HL-60 (cell line): ENCODE measurements at regions not wholly inside any gene's neighbourhood (a gene's known extent, or its start where the extent isn't known, plus 50 kb on each side); places are given as distances from the start of the nearest gene placed in this dataset.

Source experiments
- DNase-seq, 2 experiments: peaks; one replicate each; pipeline ENCODE4 v3.0.0-alpha.2; 2010 to 2020; ENCODE audit warnings: low read depth in 1 of 2, low spot score in 1 of 2
- H3K27ac ChIP-seq: fragments of 250-450 bp; sonication (Bioruptor Pico); replicated peaks from 2 replicates; pipeline ENCODE4 v1.5.1; 2020; ENCODE audit warnings: mild to moderate bottlenecking, moderate library complexity
- H3K27me3 ChIP-seq: fragments of 250-450 bp; sonication (Bioruptor Pico); 2 replicates; pipeline ENCODE4 v1.5.1; 2021; ENCODE audit warnings: mild to moderate bottlenecking, moderate library complexity; ENCODE audit not compliant: insufficient read depth, poor library complexity, severe bottlenecking
- H3K4me3 ChIP-seq: replicated peaks from 2 replicates; pipeline ENCODE4 v1.5.1; 2011; ENCODE audit warnings: mild to moderate bottlenecking, control low read depth, low read length; ENCODE audit not compliant: insufficient read depth
- CTCF ChIP-seq: IDR thresholded peaks from one replicate; pipeline ENCODE4 v1.5.1; 2011; ENCODE audit warnings: low read length, control low read depth, inconsistent platforms; ENCODE audit not compliant: insufficient read depth
- GABPA ChIP-seq: IDR thresholded peaks from 2 replicates; pipeline ENCODE4 v1.6.1; 2012; ENCODE audit warnings: low read depth
- POLR2AphosphoS5 ChIP-seq: IDR thresholded peaks from 2 replicates; pipeline ENCODE4 v1.6.1; 2012; ENCODE audit warnings: low read depth
- REST ChIP-seq: IDR thresholded peaks from 2 replicates; pipeline ENCODE4 v1.6.1; 2012; ENCODE audit warnings: low read depth; ENCODE audit not compliant: insufficient replicate concordance
- SPI1 ChIP-seq: IDR thresholded peaks from 2 replicates; pipeline ENCODE4 v1.6.1; 2012; ENCODE audit warnings: low read depth, mild to moderate bottlenecking, borderline replicate concordance

GRCh38 chr12:16884819-16885218 is 278.9 kb upstream of the LMO3 start:
- no peaks in the 10 kb centered on the region for H3K27me3 ChIP-seq
- no peak for DNase-seq
- no peak overlapping the region for H3K4me3 ChIP-seq
- H3K27ac ChIP-seq = no peak overlapping the region
- TF ChIP-seq POLR2AphosphoS5 = no peak
- no peak for TF ChIP-seq REST
- TF ChIP-seq SPI1 = no peak
- TF ChIP-seq CTCF = no peak
- no peak for TF ChIP-seq GABPA

GRCh38 chr12:16884056-16884455 is 278.1 kb upstream of the LMO3 start:
- no peak overlapping the region for H3K27ac ChIP-seq
- H3K27me3 ChIP-seq = no peaks in the 10 kb centered on the region
- DNase-seq = no peak
- no peak overlapping the region for H3K4me3 ChIP-seq
- TF ChIP-seq POLR2AphosphoS5 (no peak), CTCF (no peak), GABPA (no peak), SPI1 (no peak)

- no peaks in the 10 kb centered on the region for H3K27me3 ChIP-seq
- DNase-seq = no peak
- TF ChIP-seq SPI1 (no peak), GABPA (no peak), CTCF (no peak), POLR2AphosphoS5 (no peak), REST (no peak)
- H3K4me3 ChIP-seq = no peak overlapping the region
- H3K27ac ChIP-seq = no peak overlapping the region
Observed at GRCh38 chr12:16881986-16882570, 276.1 kb upstream of the LMO3 start.

- Histone ChIP-seq H3K27ac (no peak overlapping the region), H3K4me3 (no peak overlapping the region), H3K27me3 (no peaks in the 10 kb centered on the region)
- no peak for DNase-seq
- TF ChIP-seq REST (no peak), POLR2AphosphoS5 (no peak), SPI1 (no peak), CTCF (no peak), GABPA (no peak)
Observed at GRCh38 chr12:16880864-16881285, 274.9 kb upstream of the LMO3 start.
